Activated naive CD4-positive, alpha-beta T cell treated with anti-CD3 and anti-CD28 coated beads, Interleukin-2, amount 50 U/mL, for 72 hours (primary cell): ENCODE measurements at regions not wholly inside any gene's neighbourhood (a gene's known extent, or its start where the extent isn't known, plus 50 kb on each side); places are given as distances from the start of the nearest gene placed in this dataset.

Experiments used
- ATAC-seq, 2 donors: fragments of 150-1000 bp; cut with Tn5 transposase; 2 replicates each; pipeline ENCODE4 v1.10.0; 2021; ENCODE audit warnings: mild to moderate bottlenecking in 2 of 2, moderate library complexity in 2 of 2
- DNase-seq, 2 donors: peaks; one replicate each; pipeline ENCODE4 v3.0.0; 2021 to 2022; ENCODE audit warnings: low spot score in 2 of 2
- H3K27ac Mint-ChIP-seq, 2 donors: one replicate each; pipeline ENCODE4 v1.8.0; 2022; ENCODE audit warnings: mild to moderate bottlenecking in 2 of 2, mixed read lengths in 2 of 2
- H3K36me3 Mint-ChIP-seq, 2 donors: one replicate each; pipeline ENCODE4 v1.8.0; 2022; ENCODE audit warnings: mixed read lengths in 2 of 2
- H3K9me3 Mint-ChIP-seq, 2 donors: one replicate each; pipeline ENCODE4 v1.8.0; 2022; ENCODE audit warnings: mixed read lengths in 2 of 2

- Mint-ChIP-seq H3K27ac (peak overlapping the region in 1 of 2 donors; percentile 4), H3K36me3 (no peaks in the 10 kb centered on the region), H3K9me3 (no peaks in the 10 kb centered on the region)
- DNase-seq, result no peak
- no peak for ATAC-seq
Measured at GRCh38 chr17:51375771-51376170, 115.4 kb downstream of the UTP18 start.

- Mint-ChIP-seq H3K9me3 (no peaks in the 10 kb centered on the region), H3K36me3 (no peaks in the 10 kb centered on the region), H3K27ac (peak overlapping the region in 1 of 2 donors; percentile 4)
- no peak for DNase-seq
- ATAC-seq, result no peak
Measured at GRCh38 chr17:51376739-51377138, 116.4 kb downstream of the UTP18 start.

- Mint-ChIP-seq H3K9me3 (no peaks in the 10 kb centered on the region), H3K36me3 (no peaks in the 10 kb centered on the region), H3K27ac (no peak overlapping the region)
- DNase-seq, result no peak
- ATAC-seq, result no peak
Measured at GRCh38 chr17:51381262-51381661, 120.9 kb downstream of the UTP18 start.

GRCh38 chr17:51385208-51385607 is 124.9 kb downstream of the UTP18 start:
- Mint-ChIP-seq H3K9me3 (no peaks in the 10 kb centered on the region), H3K27ac (no peak overlapping the region), H3K36me3 (no peaks in the 10 kb centered on the region)
- ATAC-seq (no peak), DNase-seq (no peak)

GRCh38 chr17:51387582-51387981 is 127.2 kb downstream of the UTP18 start:
- H3K36me3 Mint-ChIP-seq, result no peaks in the 10 kb centered on the region
- no peak overlapping the region for H3K27ac Mint-ChIP-seq
- ATAC-seq (no peak), DNase-seq (no peak)
- no peaks in the 10 kb centered on the region for H3K9me3 Mint-ChIP-seq

- DNase-seq (no peak), ATAC-seq (no peak)
- no peak overlapping the region for H3K27ac Mint-ChIP-seq
- no peaks in the 10 kb centered on the region for H3K9me3 Mint-ChIP-seq
- no peaks in the 10 kb centered on the region for H3K36me3 Mint-ChIP-seq
Measured at GRCh38 chr17:51387986-51388385, 127.6 kb downstream of the UTP18 start.

- Mint-ChIP-seq H3K36me3 (no peaks in the 10 kb centered on the region), H3K27ac (no peak overlapping the region), H3K9me3 (no peaks in the 10 kb centered on the region)
- DNase-seq (no peak), ATAC-seq (no peak)
Measured at GRCh38 chr17:51389875-51390274, 129.5 kb downstream of the UTP18 start.

- H3K36me3 Mint-ChIP-seq, result no peaks in the 10 kb centered on the region
- H3K27ac Mint-ChIP-seq, result no peak overlapping the region
Measured at GRCh38 chr17:51391982-51392654, 131.8 kb downstream of the UTP18 start.

GRCh38 chr17:51395621-51396020 is 135.3 kb downstream of the UTP18 start:
- H3K36me3 Mint-ChIP-seq, result no peaks in the 10 kb centered on the region
- no peak for ATAC-seq
- no peaks in the 10 kb centered on the region for H3K9me3 Mint-ChIP-seq
- no peak overlapping the region for H3K27ac Mint-ChIP-seq
- no peak for DNase-seq

More at GRCh38 chr17:51391982-51392654, 131.8 kb downstream of the UTP18 start:
- DNase-seq, result no peak
- no peaks in the 10 kb centered on the region for H3K9me3 Mint-ChIP-seq
- no peak for ATAC-seq

GRCh38 chr17:51397361-51398127 is 137.2 kb downstream of the UTP18 start:
- Mint-ChIP-seq H3K27ac (peak overlapping the region in 1 of 2 donors; percentile 70), H3K9me3 (no peaks in the 10 kb centered on the region), H3K36me3 (no peaks in the 10 kb centered on the region)
- ATAC-seq (peak in 1 of 2 donors; percentile 22), DNase-seq (no peak)

- no peak for ATAC-seq
- H3K27ac Mint-ChIP-seq, result no peak overlapping the region
- DNase-seq, result no peak
- H3K36me3 Mint-ChIP-seq, result no peaks in the 10 kb centered on the region
- no peaks in the 10 kb centered on the region for H3K9me3 Mint-ChIP-seq
Measured at GRCh38 chr17:51398128-51398525, 137.8 kb downstream of the UTP18 start.

- Mint-ChIP-seq H3K9me3 (no peaks in the 10 kb centered on the region), H3K27ac (no peak overlapping the region), H3K36me3 (no peaks in the 10 kb centered on the region)
- DNase-seq (no peak), ATAC-seq (no peak)
Measured at GRCh38 chr17:51398687-51399086, 138.3 kb downstream of the UTP18 start.

GRCh38 chr17:51401279-51401678 is 140.9 kb downstream of the UTP18 start:
- H3K36me3 Mint-ChIP-seq, result no peaks in the 10 kb centered on the region
- H3K27ac Mint-ChIP-seq, result no peak overlapping the region
- peaks cover 0 to 3% of the 10 kb centered on the region in 2 donors for H3K9me3 Mint-ChIP-seq
- DNase-seq, result no peak
- no peak for ATAC-seq

GRCh38 chr17:51402899-51403298 is 142.6 kb downstream of the UTP18 start:
- Mint-ChIP-seq H3K9me3 (peaks cover 0 to 3% of the 10 kb centered on the region in 2 donors), H3K27ac (no peak overlapping the region), H3K36me3 (no peaks in the 10 kb centered on the region)
- ATAC-seq (no peak), DNase-seq (no peak)

- DNase-seq, result no peak
- peaks cover 0 to 14% of the 10 kb centered on the region in 2 donors for H3K9me3 Mint-ChIP-seq
- H3K36me3 Mint-ChIP-seq, result no peaks in the 10 kb centered on the region
- no peak for ATAC-seq
- no peak overlapping the region for H3K27ac Mint-ChIP-seq
Measured at GRCh38 chr17:51407576-51407975, 147.2 kb downstream of the UTP18 start.

- Mint-ChIP-seq H3K27ac (peak overlapping the region in 1 of 2 donors; percentile 24), H3K9me3 (peaks cover 0 to 12% of the 10 kb centered on the region in 2 donors), H3K36me3 (no peaks in the 10 kb centered on the region)
- DNase-seq (no peak), ATAC-seq (no peak)
Measured at GRCh38 chr17:51419476-51419875, 159.1 kb downstream of the UTP18 start.

- ATAC-seq (no peak), DNase-seq (no peak)
- peaks cover under 1 to 16% of the 10 kb centered on the region in 2 donors for H3K9me3 Mint-ChIP-seq
- H3K27ac Mint-ChIP-seq, result no peak overlapping the region
- peaks cover 0 to 1% of the 10 kb centered on the region in 2 donors for H3K36me3 Mint-ChIP-seq
Measured at GRCh38 chr17:51421525-51421924, 161.2 kb downstream of the UTP18 start.

- Mint-ChIP-seq H3K9me3 (peaks cover 4 to 21% of the 10 kb centered on the region in 2 donors), H3K27ac (peak overlapping the region in 1 of 2 donors; percentile 56), H3K36me3 (peaks cover 0 to 8% of the 10 kb centered on the region in 2 donors)
- DNase-seq (no peak), ATAC-seq (no peak)
Measured at GRCh38 chr17:51422634-51423033, 162.3 kb downstream of the UTP18 start.
